ENCODE measurements at regions not wholly inside any gene's neighbourhood (a gene's known extent, or its start where the extent isn't known, plus 50 kb on each side); places are given as distances from the start of the nearest gene placed in this dataset.
"Not testable (repeated sequence)": the region's sequence is repeated elsewhere in the genome, so short reads cannot be mapped to it uniquely, and the experiment has no call there.

DNA sequence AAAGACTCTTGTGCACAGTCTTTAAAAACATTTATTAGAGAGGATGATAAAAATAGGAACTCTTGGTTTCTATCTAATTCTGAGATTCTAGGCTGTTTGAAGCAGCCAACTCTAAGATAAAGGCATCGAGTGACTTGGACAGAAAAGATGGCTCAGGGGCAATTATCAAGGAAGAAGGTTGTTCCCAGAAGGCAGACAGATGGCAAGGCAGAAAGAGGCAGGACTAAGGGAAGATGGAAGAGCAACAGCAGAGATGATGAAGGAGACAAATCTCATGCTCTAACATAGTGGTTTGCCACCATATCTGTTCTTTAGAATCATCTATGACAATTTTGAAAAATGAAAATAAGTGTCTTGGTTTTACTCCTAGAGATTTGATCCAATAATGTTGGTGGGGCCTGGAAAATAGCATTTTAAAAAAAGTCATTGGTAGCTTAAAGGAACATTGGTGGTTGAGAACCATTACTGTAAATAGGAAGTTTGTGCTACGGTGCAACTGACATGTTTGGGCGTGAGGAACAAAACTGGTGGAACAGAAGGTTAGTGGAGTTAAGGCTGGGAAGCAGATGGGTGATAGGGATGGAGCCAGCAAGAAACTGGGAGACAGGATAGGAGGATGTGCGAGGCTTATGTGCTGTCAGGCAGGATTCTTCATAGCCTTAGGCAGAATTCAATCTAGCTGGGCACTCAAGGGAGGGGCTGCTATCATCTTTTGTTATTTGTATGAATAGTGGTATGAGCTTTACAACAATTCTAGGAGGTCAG, 751.1 kb downstream of the DHX35 start:
- Histone ChIP-seq H3K36me3 (replicated peaks) (no peaks in the 10 kb centered on the region), H3K4me3 (ENCODE audit: low read depth, low read length) (no peak overlapping the region), H3K27me3 (replicated peaks) (no peaks in the 10 kb centered on the region), H3K27ac (no peak overlapping the region)
- in situ Hi-C loops (cut with HindIII; ENCODE audit: low pct_ligation_motif_present, low sequenced_read_pairs) = no loop called here
- TF ChIP-seq, protein P1, sequence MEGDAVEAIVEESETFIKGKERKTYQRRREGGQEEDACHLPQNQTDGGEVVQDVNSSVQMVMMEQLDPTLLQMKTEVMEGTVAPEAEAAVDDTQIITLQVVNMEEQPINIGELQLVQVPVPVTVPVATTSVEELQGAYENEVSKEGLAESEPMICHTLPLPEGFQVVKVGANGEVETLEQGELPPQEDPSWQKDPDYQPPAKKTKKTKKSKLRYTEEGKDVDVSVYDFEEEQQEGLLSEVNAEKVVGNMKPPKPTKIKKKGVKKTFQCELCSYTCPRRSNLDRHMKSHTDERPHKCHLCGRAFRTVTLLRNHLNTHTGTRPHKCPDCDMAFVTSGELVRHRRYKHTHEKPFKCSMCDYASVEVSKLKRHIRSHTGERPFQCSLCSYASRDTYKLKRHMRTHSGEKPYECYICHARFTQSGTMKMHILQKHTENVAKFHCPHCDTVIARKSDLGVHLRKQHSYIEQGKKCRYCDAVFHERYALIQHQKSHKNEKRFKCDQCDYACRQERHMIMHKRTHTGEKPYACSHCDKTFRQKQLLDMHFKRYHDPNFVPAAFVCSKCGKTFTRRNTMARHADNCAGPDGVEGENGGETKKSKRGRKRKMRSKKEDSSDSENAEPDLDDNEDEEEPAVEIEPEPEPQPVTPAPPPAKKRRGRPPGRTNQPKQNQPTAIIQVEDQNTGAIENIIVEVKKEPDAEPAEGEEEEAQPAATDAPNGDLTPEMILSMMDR (IDR thresholded peaks at IDR 0.05; ENCODE audit: low read depth, low read length, missing control alignments) = no peak
- no peak for DNase-seq

DNA sequence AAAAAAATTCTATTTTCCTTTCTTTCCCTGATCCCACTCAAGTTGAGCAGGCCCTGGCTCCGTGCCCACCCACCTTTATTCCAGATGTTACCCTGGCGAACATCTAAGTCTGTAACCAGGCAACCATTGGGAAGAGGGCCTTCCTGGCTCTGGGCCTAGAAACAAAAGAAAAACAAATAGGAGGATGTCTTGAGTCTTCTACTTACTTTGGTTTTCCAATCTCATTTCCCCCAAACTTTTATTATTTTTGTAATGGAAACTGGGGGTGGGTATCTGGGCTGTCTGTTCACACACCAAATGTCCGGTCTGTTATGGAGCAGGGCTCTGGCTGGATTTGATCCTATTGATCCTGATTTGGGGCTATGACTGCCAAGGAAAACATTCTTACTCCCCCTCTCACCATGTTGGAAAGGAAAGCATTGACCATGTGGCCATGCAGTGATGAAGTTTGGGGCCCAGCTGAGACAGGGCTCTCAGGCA, 744.1 kb downstream of the DHX35 start:
- Histone ChIP-seq H3K27ac (no peak overlapping the region), H3K4me3 (ENCODE audit: low read depth, low read length) (no peak overlapping the region), H3K36me3 (replicated peaks) (no peaks in the 10 kb centered on the region), H3K27me3 (replicated peaks) (no peaks in the 10 kb centered on the region)
- in situ Hi-C loops (cut with HindIII; ENCODE audit: low pct_ligation_motif_present, low sequenced_read_pairs) = no loop called here
- no peak for DNase-seq
- TF ChIP-seq, protein P1 (IDR thresholded peaks at IDR 0.05; ENCODE audit: low read depth, low read length, missing control alignments) = no peak

DNA sequence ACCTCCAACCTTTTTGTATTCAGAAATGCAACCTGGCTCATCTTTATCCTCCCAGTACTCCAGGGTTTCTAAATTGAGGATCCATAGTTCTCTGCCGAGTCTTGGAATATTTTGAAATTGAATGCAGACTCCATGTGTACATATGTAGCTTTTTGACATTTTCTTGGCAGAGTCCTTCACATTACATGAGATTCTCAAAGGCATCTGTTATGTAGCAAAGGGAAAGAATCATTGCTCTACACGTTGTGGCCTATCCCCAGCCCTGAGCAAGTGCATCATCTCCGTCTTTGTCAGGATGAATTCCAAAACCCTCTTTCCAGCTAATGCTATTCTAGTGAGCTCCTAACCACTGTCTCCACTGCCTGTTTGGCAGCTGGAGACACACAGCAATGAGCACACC, 742.9 kb downstream of the DHX35 start:
- H3K27ac ChIP-seq = no peak overlapping the region
- no peak overlapping the region for H3K4me3 ChIP-seq (ENCODE audit: low read depth, low read length)
- no peaks in the 10 kb centered on the region for H3K27me3 ChIP-seq (replicated peaks)
- H3K36me3 ChIP-seq (replicated peaks) = no peaks in the 10 kb centered on the region
- DNase-seq = no peak
- TF ChIP-seq, protein P1 (IDR thresholded peaks at IDR 0.05; ENCODE audit: low read depth, low read length, missing control alignments) = no peak
- in situ Hi-C loops (cut with HindIII; ENCODE audit: low pct_ligation_motif_present, low sequenced_read_pairs) = no loop called here

DNA sequence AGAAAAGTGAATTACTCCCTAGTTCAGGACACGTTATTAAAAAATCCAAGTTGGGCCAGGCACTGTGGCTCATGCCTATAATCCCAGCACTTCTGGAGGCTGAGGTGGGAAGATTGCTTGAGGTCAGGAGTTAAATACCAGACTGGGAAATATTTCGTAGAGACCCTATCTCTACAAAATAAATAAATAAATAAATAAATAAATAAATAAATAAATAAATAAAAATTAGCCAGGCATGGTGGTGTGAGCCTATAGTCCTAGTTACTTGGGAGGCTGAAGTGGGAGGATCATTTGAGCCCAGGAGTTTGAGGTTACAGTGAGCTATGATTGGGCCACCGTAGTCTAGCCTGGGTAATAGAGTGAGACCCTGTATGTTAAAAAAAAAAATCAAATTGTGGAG, 741.2 kb downstream of the DHX35 start:
- H3K27ac ChIP-seq; H3K36me3 ChIP-seq (replicated peaks); DNase-seq; H3K27me3 ChIP-seq (replicated peaks); H3K4me3 ChIP-seq (ENCODE audit: low read depth, low read length); in situ Hi-C loops (cut with HindIII; ENCODE audit: low pct_ligation_motif_present, low sequenced_read_pairs): not testable (repeated sequence)

DNA sequence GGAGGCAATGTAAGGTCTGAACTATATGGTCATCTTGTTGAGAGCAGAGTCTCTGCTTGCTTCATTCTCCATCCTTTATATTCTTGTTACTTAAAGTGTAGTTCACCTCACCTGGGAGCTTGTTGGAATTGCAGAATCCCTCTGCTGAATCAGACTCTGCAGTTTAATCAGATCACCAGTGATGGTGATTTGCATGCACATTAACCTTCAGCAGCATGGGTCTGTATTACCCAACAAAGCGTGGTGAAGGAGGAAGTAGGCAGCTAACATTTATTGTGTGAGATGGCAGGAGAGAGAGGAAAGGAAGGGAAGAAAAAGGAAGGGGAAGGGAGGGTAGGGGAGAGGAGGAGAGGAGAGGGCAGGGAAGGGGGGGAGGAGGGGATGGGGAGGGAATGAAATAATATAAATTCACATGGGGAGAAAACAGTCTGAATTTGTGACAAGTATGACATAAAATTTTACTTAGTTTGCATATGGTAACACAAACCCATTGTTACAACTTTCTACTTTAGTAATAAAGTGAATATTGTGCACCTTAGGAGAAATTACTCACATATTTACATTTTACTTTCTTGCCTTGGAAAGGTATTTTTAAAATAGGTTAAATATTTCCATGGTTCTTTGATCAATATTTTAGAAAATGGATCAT, 740.7 kb downstream of the DHX35 start:
- no peak for DNase-seq
- H3K4me3 ChIP-seq (ENCODE audit: low read depth, low read length) = no peak overlapping the region
- H3K27ac ChIP-seq = no peak overlapping the region
- H3K27me3 ChIP-seq (replicated peaks) = no peaks in the 10 kb centered on the region
- H3K36me3 ChIP-seq (replicated peaks) = no peaks in the 10 kb centered on the region
- TF ChIP-seq, protein P1 (IDR thresholded peaks at IDR 0.05; ENCODE audit: low read depth, low read length, missing control alignments) = no peak
- in situ Hi-C loops (cut with HindIII; ENCODE audit: low pct_ligation_motif_present, low sequenced_read_pairs) = no loop called here

DNA sequence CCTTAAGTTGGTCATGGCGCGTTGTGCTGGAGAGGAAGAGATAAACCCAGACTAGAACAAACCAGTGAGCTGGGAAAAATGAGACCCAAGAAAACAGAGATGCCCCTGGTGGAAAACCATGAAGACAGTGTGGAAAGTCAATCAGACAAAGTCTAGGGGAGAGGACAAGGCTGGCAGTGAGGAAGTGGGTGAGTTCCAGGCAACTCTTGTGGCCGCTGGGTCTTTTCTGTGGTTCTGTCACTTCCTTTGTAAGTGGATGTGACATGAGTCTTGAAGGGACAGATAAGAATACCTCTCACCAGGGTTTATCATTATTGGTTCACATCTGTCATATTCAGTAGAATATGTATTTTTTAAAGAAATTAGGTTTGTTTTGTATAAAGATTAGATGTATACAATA, 738.4 kb downstream of the DHX35 start:
- Histone ChIP-seq H3K4me3 (ENCODE audit: low read depth, low read length) (no peak overlapping the region), H3K36me3 (replicated peaks) (no peaks in the 10 kb centered on the region), H3K27ac (no peak overlapping the region), H3K27me3 (replicated peaks) (no peaks in the 10 kb centered on the region)
- TF ChIP-seq, protein P1 (IDR thresholded peaks at IDR 0.05; ENCODE audit: low read depth, low read length, missing control alignments) = no peak
- no peak for DNase-seq
- in situ Hi-C loops (cut with HindIII; ENCODE audit: low pct_ligation_motif_present, low sequenced_read_pairs) = no loop called here
